ENCODE measurements at regions not wholly inside any gene's neighbourhood (a gene's known extent, or its start where the extent isn't known, plus 50 kb on each side); places are given as distances from the start of the nearest gene placed in this dataset.
A peak's percentile ranks its signal among the peaks of the same experiment; 100 is the strongest.

DNA sequence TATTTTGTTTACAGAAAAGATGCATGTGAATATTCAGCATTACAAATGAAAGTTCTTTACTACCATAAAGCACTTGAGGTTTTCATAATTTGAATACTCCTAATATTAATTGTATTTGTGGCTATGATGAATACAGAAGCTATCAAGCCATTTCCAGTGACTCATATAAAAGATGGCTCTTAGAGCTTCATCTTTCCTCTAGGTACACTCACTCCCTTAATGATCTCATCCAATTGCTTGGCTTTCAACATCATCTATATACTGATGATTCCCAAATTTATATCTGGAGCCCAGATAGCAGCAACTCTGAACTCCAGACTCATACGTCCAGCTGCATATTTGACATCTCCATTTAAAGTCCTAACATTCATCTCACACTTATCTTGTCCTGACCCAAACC lies 183.4 kb upstream of the FAM241A start:
- no peak for DNase-seq (ENCODE audit: low spot score)

DNA sequence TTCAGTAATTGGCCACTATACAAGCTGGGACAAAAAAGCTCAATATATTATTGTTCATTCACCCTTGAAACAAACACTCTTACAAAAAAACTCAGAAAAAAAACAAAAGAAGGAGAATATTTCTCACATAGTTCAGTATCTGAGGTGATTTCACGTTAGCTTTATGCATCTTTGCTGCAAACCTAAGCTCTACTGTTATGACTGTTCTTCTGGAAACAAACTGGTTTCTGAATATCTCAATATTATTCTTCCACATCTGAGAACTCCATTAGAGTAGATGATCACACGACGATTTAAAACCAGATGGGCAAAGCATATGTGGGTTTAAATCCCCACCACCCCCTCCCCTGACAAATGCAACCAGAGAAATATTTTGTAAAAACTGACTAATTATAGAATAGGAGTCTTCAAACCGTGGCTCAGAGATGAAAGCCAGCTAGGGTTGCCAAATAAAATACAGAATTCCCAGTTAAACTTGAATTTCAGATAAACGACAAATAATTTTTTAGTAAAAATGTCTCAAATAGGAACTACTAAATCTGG lies 182.0 kb upstream of the FAM241A start:
- no peak for DNase-seq (ENCODE audit: low spot score)

DNA sequence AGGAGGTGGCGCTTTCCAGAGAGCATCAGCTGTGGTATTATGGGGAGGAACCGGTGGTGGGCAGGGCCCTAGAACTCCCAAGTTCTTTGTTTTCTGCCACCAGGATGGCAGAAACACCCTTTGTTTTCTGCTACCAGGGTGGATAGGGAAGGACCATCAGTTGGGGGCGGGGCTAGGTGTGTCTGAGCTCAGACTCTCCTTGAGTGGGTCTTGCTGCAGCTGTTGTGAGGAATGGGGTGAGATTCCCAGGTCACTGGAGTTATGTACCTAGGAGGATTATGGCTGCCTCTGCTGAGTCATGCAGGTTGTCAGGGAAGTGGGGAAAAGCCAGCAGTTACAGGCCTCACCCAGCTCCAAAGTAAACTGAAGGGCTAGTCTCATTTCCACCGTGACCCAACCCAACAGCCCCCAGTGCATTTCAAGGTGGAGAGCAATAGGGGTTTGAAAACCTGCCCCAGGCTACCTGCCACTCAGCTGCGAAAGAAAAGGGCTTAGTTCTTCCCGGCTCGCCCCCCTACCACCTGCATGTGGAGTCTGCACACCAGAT lies 167.8 kb upstream of the FAM241A start:
- DNase-seq (ENCODE audit: low spot score), result no peak

DNA sequence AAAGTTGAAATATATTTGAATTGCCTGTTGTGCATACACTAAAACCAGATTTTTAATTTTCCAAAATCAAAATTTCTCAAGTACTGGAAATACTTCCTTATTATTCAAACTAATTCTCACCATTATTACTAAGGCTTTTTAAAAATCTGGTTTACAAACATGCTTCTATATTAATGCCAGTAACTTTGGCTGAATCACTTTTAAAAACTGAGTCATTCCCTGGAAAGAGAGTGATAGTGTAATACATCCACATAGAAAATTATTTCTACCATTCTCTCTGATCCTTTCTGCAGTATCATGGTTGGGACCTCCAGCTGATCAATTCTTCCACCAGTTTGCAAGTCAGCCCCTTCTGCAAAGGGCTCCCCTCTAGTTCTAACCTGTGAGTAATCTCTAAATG lies 165.3 kb upstream of the FAM241A start:
- DNase-seq (ENCODE audit: low spot score), result no peak

DNA sequence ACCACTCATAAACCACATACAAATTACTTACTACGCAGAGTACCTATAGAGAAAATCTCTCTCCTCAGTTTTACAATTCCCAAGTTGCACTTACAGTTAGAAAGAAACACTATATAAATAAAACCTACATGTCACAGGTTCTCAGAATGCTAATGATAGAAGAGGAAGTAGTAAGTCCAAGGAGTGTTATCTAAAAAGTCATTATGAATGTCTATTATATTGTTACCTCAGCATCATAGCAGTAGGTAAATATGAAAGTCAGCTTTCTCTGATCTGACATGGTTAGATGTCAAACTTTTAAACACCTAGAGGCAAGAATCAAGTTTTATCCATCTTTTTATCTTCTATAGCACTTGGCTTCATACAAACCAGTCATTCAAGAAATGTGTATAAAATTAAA lies 163.2 kb upstream of the FAM241A start:
- no peak for DNase-seq (ENCODE audit: low spot score)

DNA sequence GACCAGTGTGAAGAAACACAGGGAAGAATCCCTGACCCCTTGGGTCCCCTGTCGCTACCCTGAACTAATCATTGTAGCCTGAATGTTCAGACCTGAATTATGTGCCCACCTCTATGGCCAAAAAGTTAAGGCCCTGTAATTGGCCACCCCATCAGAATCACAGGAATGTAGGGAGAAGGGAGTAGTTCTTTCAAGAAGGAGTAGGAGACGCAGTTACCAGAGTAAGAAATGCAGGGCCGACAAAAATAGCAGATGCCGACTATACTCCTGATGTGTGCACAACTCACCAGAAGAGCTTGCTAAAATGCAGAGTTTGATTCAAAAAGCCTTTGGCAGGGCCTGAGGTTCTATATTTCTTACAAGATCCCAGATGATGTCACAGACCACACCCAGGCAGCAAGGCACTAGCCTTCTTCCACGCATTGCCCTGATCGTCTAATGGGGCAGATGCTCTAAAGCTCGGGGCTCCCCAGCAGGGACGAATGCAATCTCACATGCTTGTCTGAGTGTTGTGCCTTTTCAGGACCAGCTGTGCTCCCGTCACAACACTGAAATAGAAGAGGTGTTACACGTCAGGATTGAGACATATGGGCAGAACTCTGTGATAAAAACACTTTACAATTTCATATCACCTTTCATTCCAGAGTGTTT lies 161.0 kb upstream of the FAM241A start:
- DNase-seq (ENCODE audit: low spot score), result no peak

DNA sequence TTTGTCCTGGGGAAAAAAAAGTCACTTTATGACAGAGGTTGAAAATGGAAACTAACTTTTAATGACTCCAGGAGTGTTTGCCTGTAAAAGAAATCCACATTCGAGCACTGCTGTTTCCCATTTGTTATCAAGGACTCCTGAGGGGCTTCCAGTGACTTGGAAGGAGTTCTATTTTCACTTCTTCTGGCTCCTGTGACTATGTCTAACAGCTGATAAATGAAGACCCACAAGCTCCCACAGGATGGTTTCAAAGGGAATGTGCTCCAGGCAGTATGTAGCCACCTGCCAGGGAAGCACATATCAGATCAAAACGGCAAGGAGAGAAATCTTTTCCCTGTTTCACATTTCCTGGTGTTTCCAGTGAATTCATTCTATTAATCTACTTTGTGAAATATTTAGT lies 159.8 kb upstream of the FAM241A start:
- DNase-seq (ENCODE audit: low spot score), result no peak

DNA sequence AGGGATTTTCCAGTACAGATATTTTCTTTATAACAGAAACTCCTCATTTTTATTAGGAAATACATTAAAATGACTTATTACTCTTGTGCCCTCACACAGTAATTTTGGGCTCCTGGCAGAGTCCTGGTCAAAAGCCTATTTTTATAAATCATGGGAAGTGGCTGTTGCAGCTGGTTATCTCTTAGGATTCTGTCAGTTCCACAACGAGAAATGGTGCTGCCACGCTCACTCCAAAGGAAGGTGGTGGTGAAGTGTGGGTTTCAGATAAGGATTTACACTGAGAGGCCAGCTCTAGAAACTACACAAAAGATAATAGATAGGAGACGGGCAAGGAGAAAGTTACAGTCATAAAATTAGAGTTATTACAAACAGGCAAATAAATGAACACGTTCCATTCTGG lies 159.2 kb upstream of the FAM241A start:
- no peak for DNase-seq (ENCODE audit: low spot score)

DNA sequence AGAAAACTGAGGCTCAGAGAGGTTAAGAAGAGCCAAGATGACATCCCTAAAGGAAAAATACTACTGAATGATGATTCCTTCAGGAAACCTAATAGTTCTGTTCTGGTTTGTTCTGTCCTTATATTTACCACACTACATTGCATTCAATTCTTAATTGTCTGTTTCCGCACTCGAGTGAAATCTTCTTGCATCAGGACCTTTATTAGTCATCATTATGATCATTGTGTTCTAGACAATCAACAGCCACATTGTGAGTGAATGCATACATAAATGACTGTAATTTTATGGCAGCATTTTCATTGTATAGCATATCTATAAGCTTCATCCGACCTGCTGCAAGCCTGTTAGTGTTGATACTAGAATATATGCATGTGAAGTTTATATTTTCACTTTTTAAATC lies 156.7 kb upstream of the FAM241A start:
- DNase-seq (ENCODE audit: low spot score), result no peak

DNA sequence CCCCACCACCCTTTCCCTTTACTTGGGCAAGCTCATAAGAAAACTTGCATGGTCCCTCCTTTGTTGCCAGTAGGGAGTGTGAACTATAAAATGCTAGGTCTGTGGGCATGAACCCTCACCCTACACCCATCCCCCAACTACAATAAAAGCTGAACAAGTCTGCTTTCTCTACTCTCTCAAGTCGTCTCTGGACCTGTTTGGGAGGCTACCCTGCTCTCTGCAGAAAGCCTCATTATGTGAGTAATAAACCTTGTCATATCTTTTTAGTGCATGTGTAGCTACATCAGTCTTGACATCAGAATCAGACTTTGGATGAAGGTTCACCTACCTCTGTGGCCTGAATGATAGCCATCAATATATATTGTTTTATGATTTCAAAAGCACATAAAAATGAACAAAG lies 155.4 kb upstream of the FAM241A start:
- DNase-seq (ENCODE audit: low spot score), result no peak

DNA sequence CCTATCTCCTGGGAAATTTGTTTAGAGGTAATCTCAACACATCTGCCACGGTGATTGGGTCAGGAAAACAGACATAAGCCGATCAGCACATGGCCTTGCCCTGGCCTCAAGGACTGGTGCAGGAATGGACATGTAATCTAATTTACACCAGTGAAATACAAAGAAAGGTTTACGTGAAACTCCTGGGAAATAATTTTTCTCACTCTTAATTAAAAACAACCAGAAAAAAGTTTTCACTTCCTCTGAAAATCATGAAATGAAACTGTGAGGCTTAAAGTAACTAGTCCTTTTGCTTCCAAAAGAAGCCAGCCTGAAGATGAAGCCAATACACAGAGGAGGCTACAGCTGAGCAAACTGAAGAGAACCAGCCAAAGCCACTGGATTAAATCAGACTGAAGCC lies 154.1 kb upstream of the FAM241A start:
- DNase-seq (ENCODE audit: low spot score), result no peak

DNA sequence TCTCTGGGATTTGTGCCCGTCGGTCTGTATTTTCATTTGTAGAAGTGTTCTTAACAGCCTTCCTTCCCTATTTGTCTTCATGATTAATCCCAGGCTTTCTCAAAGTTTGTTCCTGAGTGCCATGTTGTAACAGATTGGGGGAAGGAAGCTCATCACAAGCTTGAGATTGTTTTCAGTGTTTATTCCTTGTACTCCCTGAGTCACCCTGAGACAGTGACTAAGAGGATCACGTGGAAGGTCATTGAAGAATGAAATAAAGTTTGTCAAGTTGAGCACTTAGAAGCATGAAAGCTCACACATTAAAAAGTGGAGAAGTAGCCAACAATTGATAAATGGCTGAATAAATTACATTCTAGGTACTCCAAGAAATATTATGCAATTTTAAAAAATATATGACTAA lies 153.5 kb upstream of the FAM241A start:
- DNase-seq (ENCODE audit: low spot score), result peak; percentile 26

DNA sequence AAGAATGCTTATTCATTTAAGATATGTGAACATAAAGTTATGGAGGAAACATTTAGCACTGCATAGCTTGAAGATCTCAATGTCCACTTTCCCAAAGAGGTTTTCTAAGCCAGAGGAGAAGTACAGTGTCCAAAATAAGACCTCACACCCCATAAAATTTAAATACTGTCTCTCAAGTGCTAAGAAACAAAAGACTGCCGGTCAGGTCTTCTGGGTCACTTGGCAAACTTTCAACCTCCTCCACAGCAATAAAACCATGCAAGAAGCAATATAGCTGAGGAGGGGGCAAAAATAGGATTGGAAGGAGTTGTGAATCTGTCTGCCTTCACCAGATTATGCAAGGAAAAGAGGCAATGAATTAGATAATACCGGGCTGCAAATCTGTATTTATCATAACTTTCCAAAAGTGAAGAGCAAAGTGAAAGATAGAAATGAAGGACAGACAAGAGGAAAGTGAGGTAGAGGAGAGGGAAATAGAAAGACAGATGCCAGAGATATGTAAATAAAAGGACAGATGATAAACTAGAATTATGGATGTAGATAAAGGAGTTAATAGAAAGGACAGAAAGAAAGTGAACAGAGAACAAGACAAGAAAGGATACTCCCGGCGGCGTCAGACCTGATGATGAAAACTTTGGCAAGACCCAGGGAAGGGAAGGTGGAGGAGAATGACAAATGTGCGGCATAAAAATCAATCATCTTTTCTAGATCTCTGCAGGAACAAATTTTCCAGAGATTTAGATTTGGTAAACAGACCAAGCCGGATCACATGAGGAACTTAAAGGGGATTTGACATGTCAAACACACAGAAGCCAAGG lies 152.7 kb upstream of the FAM241A start:
- DNase-seq (ENCODE audit: low spot score), result no peak

DNA sequence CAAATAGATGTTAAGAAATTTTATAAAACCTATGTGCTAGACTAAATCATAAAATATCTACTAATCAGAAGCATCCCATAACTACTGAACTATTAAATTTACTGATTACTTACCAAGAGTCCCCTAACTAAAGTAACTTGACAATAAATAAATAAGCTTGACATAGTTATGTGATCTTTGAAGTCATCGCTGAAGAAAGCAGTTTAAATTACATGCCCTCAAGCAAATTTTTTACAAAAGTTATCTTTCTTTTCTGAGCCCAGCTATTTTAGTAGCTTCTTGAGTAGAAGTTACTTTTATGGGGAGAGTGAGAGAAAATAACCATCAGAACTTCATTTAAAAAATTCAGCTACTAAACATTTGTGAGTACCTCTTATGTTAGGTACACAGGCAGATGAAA lies 150.9 kb upstream of the FAM241A start:
- DNase-seq (ENCODE audit: low spot score), result no peak

DNA sequence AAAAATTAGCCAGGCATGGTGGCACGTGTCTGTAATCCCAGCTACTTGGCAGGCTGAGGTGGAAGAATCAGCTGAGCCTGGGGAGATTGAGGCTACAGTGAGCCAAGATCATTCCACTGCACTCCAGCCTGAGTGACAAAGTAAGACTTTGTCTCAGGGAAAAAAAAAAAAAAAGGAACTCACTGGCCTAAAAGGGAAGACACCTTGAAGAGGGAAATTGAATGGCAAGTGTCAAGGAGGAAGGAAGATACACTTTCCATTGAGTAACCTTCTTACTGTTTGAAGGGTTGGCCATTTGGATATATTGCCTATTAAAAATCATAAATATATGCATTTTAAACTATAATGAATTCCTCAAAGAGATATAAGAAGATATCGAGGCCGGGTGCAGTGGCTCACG lies 147.5 kb upstream of the FAM241A start:
- DNase-seq (ENCODE audit: low spot score), result no peak

DNA sequence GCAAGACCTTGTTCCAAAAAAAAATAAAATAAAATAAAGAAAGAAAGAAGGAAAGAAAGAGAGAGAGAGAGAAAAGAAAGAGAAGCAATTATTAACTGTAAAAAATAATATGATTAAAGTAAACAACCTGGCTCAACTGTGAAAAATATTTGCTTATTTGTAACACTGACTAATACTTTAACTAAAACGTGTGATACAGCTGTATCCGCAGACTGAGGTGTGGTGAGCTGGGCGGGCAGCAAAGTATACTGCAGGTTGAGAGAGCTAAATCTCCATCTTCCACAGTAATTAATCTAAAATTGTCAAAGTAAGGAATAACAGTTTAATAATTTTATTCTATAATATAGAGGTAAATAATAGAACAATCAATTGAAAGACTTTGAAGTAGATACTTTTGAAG lies 145.5 kb upstream of the FAM241A start:
- DNase-seq (ENCODE audit: low spot score), result no peak

DNA sequence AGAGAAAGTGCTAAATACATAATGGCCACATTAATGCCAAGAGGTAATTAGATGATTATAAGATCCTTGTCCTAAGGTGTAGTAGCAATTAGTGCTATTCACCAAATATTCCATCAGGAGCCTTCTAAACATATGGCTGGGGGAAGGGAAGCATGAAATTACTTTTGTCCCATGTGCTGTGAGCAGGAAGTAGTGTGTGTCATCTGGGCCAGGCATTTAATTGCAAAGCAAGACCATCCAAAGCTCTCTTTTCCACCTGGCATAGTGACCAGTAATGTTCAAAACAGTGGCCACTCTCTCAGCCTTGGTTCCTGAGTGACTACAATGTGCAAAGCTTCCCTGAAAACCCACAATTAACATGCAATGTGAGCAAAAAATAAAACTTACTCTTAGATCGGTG lies 144.2 kb upstream of the FAM241A start:
- no peak for DNase-seq (ENCODE audit: low spot score)

DNA sequence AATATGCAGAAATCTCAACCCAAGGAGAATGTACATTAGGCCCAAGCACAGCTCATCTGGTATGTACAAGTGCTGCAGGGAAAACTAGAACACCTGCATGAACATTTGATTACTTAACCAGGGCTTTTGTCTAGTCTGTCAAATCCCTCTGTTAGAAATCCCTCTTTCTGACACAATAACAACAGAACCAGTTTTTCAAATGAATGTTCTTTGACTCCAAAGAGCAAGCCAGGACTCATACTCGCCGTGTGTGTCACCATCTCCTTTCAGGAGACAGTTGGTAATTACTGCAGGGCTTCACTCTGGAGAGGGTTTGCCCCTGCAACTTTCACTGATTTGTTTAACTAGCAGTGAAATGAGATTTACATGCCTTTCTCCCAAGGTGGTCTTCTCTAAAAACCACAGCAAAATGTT lies 143.0 kb upstream of the FAM241A start:
- no peak for DNase-seq (ENCODE audit: low spot score)

DNA sequence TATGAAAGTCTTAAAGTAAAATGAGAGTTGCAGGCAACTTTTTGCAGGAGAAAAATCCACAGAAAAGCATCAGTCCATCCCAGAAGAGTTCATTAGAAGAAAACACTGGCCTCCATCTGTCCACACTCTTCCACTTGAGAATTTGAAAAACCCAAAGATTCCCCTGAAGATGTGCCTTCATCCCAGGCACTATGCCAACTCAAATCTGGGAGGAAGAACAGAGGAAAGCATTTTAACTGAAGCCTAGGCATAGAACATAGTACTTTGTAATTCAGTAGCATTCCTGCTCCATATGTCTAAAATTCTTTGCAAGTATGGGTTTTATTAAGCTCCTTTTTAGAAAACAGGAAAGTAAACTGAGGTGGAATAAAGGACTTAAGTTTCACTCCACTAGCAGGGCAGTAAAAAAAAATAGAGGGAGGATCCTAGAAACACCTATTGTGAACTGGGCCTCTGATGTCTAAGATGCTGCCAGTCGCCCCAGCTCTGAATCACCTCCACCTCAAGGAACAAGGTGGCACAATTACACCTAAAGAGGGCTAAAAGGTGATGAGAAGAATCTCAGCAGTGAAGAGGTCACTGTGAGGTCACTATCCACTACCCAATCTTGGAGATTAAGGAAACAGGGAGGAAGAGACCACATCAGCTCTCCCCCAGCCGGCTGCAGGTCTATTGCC lies 141.9 kb upstream of the FAM241A start:
- no peak for DNase-seq (ENCODE audit: low spot score)

DNA sequence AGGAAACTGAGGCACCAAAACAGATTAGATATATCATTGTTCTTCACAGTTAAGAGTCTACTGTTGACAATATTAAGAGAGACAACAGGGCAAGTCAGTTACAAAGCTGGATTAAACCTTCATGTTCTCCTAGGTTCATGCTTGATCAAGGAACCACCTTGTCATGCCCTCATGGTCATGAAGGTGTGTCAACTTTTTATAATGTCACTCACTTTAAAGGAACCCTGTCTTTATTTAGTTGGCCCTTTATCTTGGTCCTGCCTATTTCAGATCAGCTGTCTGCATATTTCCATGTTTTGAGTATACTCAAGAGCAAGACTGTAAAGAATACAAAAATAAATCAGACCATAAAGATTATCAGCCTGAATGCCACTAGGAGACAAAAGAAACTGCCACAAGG lies 140.2 kb upstream of the FAM241A start:
- DNase-seq (ENCODE audit: low spot score), result no peak

DNA sequence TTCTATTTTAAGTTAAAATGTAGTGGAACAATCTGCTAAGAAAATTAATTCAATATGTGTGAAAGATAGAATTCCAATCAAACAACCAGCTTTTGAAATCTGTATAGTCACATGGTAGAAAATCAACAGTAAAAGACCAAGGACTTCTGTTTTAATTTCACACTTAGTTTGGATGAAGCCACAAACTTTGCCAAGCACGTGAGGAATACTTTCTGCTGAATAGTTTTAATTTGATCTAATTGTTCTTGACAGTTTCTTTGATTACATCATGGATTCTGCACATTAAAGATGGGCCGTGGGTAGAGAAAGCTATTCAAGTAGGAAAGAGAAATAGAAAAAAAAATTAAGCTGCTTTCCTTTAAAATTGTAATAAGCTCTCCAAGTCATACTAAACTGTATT lies 137.9 kb upstream of the FAM241A start:
- DNase-seq (ENCODE audit: low spot score), result no peak

DNA sequence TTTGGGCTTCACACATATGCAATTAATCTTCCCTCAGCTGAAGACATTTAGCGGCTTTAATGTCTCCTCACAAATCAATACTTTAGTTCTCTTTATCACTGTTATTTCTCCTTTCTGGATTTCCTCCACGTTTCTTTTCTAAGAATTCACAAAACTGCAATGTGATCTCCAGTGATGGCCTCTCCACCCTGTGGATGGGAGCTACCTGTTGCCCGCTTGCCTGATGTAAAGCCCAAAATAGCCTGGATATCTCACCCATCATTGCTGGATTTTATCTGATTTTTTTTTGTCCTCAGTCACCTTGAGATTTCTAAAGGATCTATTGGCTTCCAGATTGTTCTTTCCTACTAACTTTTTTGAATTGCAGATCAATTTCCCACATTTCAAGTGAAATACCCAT lies 129.3 kb upstream of the FAM241A start:
- no peak for DNase-seq (ENCODE audit: low spot score)
